ENCODE measurements at regions not wholly inside any gene's neighbourhood (a gene's known extent, or its start where the extent isn't known, plus 50 kb on each side); places are given as distances from the start of the nearest gene placed in this dataset.
"Not testable (repeated sequence)": the region's sequence is repeated elsewhere in the genome, so short reads cannot be mapped to it uniquely, and the experiment has no call there.

DNA sequence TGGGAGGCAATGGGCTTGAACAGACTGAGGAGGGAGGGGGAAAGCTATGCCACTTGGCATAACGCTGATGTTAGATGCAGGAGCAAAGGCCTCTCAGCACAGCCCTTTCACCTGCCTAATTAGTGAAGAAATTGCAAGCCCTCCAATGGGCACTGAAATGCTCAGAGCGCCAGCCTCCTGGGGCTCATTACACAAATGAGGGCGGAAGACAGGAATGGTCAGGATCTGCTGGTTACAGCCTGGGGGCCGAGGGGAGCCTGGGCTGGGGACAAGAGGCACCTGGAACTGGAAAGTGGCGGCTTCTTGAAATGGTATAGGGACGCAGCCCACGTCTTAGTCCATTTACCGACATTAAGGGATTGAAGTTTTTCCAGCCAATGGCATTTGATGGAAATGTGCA is 50.2 kb upstream of the PLET1 start:
- no peak for DNase-seq (ENCODE audit: low read depth)

- no peak for DNase-seq (ENCODE audit: low read depth)
Measured at GRCh38 chr11:112315057-112315720, 54.5 kb upstream of the PLET1 start.

GRCh38 chr11:112315861-112316739 is 55.4 kb upstream of the PLET1 start:
- no peak for DNase-seq (ENCODE audit: low read depth)

DNA sequence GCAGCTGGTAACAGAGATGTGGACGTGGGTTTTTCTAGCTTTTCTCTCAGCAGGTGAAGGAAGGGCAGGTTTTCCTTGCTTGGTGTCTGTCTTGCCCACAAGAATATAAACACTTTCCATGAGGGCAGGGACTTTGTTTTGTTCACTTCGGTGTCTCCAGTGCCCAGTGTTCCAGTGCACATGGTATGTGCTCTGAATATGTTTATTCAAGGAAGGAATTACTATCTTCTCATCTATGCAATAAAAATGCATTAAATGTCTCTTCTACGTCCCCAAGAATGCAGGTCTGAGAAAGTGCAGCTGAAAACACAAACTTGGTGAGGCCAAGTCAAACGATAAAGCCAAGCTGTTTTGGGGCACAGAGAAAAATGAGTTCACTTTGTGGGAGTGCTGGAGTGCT is 56.3 kb upstream of the PLET1 start:
- DNase-seq (ENCODE audit: low read depth): no peak

DNA sequence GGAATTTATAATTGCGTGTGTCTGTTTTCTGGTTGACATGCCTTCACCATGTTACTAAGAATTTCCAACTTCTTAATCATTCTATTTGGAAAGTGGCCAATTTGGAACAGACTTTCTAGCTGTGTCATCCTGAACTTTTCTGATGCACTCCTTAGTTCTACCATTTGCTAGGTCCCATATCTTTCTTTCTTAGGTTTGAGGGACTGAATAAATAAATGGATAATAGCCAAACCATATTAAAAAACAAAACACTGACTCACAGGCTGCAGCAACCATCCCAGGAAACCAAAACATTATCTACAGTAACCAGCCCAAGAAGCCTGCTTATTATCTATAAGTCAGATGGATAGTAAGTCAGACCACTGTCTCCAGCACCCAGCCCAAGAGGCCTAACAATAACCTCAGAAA is 57.5 kb upstream of the PLET1 start:
- no peak for DNase-seq (ENCODE audit: low read depth)

DNA sequence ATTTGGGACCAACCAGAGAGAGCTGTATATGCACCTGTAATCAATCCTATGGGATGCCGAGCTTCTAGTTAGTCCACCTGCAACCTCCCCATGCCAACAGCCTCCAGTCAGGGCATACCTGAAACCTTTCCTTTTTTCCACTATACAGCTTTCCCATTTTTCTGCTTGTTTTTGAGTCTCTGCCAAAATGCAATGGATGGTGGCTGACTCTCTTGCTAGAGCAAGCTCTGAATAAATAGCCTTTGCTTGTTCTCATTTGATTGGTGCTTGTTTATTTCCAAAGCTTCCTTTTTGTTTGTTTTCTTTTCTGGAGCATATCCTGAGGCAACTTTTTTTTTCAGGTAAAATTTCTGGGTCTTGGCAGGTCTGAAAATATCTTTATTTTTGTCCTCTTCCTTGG is 58.0 kb upstream of the PLET1 start:
- no peak for DNase-seq (ENCODE audit: low read depth)

DNA sequence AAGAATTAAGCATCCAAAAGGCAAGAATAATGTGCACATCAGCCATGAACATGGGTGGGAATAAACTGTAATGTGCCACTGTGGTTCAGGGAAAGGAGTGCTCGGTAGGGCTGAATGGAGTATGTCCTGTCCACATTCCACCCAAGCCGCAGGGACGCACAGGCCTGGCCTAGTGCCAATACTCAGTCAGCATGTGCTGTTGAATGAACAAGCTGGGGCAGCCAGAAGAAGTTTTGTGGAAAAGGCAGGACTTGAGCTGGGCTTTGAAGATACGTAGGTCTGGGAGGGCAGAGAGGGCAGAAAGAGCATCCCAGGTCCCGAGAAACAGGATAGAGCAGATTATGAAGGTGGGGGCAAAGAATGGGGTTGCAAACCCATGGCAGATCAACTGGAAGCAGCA is 60.0 kb upstream of the PLET1 start:
- DNase-seq (ENCODE audit: low read depth): no peak

- no peak for DNase-seq (ENCODE audit: low read depth)
Measured at GRCh38 chr11:112321501-112322172, 61.0 kb upstream of the PLET1 start.

GRCh38 chr11:112322173-112322790 is 61.6 kb upstream of the PLET1 start:
- DNase-seq (ENCODE audit: low read depth): no peak

- no peak for DNase-seq (ENCODE audit: low read depth)
Measured at GRCh38 chr11:112334381-112334780, 73.7 kb upstream of the PLET1 start.

GRCh38 chr11:112336356-112336886 is 75.8 kb upstream of the PLET1 start:
- DNase-seq (ENCODE audit: low read depth): no peak

DNA sequence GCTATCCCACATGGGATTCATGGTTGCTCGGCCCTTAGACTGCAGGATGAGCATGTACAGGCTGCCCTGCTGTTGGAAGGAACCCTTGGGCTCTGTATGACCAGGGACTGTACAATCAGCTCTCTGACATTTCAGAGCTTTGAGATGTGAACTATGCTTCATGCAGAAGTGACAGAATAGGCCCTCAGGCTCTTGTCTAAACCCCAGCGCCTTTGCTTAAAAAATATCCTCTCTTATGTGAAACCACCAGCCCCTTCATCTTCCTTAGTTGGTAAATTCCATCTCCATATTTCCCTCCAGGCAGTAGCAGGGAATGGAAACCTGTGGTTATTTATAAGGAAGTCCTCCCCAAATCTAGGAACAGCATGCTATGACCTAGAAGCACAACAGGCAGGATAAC is 78.9 kb upstream of the PLET1 start:
- no peak for DNase-seq (ENCODE audit: low read depth)

GRCh38 chr11:112343368-112344039 is 82.8 kb upstream of the PLET1 start:
- DNase-seq (ENCODE audit: low read depth): no peak

DNA sequence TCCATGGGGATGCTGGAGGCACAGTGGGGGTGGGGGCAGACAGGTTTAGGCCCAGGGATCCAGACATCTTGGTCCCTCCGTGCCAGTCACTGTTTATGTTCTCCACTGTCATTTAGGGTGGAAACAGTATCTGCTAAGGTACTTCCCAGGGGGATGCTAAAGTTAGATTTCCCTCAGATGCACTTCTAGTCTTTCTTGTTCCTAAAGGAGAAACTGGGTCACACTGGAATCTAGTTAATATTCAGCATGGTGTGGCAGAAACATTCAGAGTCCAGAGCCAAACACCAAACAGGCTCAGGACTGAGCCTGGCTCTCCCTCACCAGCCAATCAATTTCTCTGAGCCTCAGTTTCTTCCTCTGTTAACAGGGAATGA is 83.4 kb upstream of the PLET1 start:
- no peak for DNase-seq (ENCODE audit: low read depth)

- DNase-seq (ENCODE audit: low read depth): no peak
Measured at GRCh38 chr11:112345166-112345565, 84.5 kb upstream of the PLET1 start.

DNA sequence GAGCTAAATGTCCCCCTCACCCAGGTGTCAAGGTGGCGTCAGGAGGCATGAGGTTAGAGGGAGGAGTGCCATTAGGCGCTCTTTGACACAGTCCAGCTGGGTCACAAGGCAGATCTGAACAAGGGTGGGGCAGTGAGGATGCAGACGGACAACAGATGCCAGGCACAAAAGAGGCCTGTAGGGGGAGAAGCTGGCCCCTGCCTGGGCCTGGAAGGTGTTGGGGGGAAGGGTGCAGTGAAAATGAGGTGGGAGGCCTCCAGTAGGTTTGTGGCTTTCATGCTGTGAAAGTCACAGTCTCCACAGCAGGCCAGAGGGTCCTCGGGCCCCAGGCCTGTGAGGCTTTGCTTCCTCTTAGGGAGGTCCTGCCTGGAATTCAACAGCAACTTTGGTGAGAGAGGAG is 85.0 kb upstream of the PLET1 start:
- no peak for DNase-seq (ENCODE audit: low read depth)

GRCh38 chr11:112346586-112346985 is 85.9 kb upstream of the PLET1 start:
- no peak for DNase-seq (ENCODE audit: low read depth)

DNA sequence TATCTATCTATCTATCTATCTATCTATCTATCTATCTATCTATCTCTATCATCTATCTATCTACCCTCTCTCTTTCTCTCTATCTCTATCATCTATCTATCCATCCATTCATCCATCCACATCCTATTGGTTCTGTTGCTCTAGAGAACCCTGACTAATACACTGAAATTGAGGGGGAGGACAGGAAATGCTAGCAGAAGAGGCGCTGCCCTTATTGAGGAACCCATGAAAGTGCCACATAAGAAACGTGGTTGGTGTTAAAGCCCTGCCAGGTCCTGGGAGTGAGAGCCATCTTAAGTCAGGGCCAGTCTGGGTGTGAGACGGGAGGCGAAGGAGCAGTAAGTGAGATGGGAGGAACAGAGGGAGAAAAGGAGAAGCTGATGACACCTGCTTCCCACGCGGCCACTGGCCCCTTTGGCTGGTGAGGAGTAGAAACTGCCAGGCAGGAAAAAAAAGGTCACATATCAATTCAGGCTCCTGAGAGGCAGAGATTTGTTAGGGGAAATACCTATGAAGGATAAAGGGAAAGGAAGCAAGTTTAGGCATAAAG is 87.9 kb upstream of the PLET1 start:
- DNase-seq (ENCODE audit: low read depth): no peak

- not testable (repeated sequence) for DNase-seq (ENCODE audit: low read depth)
Measured at GRCh38 chr11:112351423-112351822, 90.8 kb upstream of the PLET1 start.

DNA sequence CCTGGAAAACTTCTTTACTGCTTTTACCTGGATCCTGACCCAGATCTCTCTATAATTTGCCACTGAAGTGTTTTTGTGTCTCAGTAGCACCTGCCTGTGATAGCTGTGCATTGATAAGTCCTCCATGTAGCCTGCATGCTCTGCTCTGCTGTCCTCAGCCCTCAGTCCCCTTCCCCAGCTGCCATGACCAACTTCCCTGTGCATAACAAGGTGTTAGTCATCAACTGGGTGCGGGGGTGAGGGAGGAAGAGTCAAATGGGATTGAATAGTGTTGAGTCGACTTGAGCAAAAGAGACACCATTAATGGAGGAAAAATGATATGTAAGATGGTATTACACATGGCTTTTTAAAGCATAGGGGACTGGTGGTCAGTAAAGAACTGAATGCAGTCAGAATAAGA is 92.2 kb upstream of the PLET1 start:
- no peak for DNase-seq (ENCODE audit: low read depth)

DNA sequence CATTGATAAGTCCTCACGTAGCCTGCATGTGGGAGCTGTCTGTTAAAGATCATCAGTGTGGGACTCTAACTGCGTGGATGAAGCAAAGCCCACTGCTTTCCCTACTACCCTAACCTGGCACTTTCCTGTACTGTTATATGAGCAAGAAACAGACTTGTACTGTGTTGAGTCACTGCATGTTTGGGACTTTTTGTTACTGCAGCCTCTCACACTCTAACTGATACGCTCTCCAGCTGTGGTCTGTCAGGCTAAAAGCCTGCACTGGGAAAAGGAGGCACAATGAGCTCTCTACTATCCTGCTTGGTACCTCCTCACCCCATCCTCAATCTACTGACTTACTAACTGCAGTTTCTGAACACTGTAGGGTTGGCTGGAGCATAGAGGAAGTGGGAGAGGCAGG is 93.7 kb upstream of the PLET1 start:
- DNase-seq (ENCODE audit: low read depth): no peak

DNA sequence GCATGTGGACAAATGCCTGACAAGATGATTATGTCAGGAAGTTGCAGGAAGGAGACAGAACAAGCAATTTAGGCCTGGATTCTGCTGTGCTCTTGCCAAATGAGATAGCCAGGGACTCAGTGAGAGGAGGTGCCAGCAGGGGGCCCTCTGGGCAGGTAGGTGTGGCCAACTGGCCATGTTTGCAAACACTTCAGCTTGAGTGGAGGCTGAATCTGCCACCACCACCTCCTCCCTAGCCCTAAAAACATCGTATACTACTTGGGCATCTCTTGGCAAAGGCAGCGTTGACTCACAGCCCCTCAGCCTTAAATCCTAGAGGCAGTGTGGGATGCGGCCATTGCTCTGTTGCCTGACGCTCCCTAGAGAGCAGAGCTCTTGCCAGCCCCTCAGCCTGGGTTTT is 95.1 kb upstream of the PLET1 start:
- DNase-seq (ENCODE audit: low read depth): no peak

Data from activated T-cell treated with anti-CD3 and anti-CD28 coated beads for 1 hour (primary cell).